ENCODE measurements at regions not wholly inside any gene's neighbourhood (a gene's known extent, or its start where the extent isn't known, plus 50 kb on each side); places are given as distances from the start of the nearest gene placed in this dataset.

DNA sequence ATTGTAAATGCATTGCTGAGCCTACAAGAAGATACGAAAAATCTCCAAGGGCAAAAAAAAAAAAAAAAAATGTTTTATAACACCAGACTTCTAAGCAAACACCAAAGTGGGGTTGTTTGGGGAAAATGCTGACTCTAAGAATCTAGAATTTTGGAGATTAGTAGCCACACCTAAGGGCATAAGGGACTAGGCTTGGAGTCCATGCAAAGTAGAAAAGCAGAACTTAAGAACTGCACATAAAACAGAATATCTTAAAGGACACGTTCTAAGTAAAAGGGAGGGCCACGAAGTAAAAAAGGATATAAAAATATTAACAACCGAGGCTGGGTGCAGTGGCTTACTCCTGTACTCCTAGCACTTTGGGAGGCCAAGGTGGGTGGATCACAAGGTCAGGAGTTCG, 269.8 kb upstream of the AUTS2 start:
- Histone ChIP-seq H3K27me3 (no peaks in the 10 kb centered on the region), H3K36me3 (no peaks in the 10 kb centered on the region), H3K4me1 (no peaks in the 10 kb centered on the region), H3K4me3 (no peak overlapping the region), H3K27ac (no peak overlapping the region), H3K9me3 (no peaks in the 10 kb centered on the region)
- intact Hi-C loops (cut with DNase I; ENCODE audit: low total_unique reads) = no loop called here
- DNase-seq = no peak
- TF ChIP-seq, protein P1, sequence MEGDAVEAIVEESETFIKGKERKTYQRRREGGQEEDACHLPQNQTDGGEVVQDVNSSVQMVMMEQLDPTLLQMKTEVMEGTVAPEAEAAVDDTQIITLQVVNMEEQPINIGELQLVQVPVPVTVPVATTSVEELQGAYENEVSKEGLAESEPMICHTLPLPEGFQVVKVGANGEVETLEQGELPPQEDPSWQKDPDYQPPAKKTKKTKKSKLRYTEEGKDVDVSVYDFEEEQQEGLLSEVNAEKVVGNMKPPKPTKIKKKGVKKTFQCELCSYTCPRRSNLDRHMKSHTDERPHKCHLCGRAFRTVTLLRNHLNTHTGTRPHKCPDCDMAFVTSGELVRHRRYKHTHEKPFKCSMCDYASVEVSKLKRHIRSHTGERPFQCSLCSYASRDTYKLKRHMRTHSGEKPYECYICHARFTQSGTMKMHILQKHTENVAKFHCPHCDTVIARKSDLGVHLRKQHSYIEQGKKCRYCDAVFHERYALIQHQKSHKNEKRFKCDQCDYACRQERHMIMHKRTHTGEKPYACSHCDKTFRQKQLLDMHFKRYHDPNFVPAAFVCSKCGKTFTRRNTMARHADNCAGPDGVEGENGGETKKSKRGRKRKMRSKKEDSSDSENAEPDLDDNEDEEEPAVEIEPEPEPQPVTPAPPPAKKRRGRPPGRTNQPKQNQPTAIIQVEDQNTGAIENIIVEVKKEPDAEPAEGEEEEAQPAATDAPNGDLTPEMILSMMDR (IDR thresholded peaks at IDR 0.05) = no peak

- no peak for DNase-seq
- intact Hi-C loops (cut with DNase I; ENCODE audit: low total_unique reads) = no loop called here
- Histone ChIP-seq H3K27ac (no peak overlapping the region), H3K4me3 (no peak overlapping the region), H3K36me3 (no peaks in the 10 kb centered on the region), H3K27me3 (peaks cover 0 to 13% of the 10 kb centered on the region in 2 donors), H3K9me3 (no peaks in the 10 kb centered on the region), H3K4me1 (no peaks in the 10 kb centered on the region)
- TF ChIP-seq, protein P1 (IDR thresholded peaks at IDR 0.05) = no peak
These were observed 263.6 kb upstream of the AUTS2 start for GRCh38 chr7:69334701-69335100.

- no peak overlapping the region for H3K4me3 ChIP-seq
- H3K27ac ChIP-seq = no peak overlapping the region
- no peaks in the 10 kb centered on the region for H3K4me1 ChIP-seq
- TF ChIP-seq, protein P1 (IDR thresholded peaks at IDR 0.05) = no peak
- intact Hi-C loops (cut with DNase I; ENCODE audit: low total_unique reads) = no loop called here
- H3K9me3 ChIP-seq = no peaks in the 10 kb centered on the region
- no peak for DNase-seq
- peaks cover 0 to 19% of the 10 kb centered on the region in 2 donors for H3K27me3 ChIP-seq
- no peaks in the 10 kb centered on the region for H3K36me3 ChIP-seq
These were observed 262.9 kb upstream of the AUTS2 start for GRCh38 chr7:69335331-69335730.

DNA sequence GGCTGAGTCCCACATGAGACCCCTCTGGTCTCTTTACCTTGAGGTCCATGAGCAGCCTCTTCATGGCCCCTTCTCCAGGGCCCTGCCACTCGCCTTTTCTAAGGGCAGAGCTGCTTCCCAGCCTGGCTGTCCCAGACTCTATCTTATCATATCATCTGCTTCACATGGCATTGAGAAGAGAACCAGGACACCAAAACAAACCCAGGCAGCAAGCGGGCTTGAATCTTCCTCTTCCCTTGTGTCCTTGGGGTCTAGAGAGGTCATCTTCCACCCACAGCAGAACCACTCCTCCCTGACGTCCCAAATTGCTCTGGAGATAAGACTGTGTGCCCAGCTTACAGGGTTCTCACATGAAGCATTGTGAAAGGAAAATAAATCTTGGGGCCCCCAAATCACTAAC, 261.3 kb upstream of the AUTS2 start:
- Histone ChIP-seq H3K36me3 (no peaks in the 10 kb centered on the region), H3K4me1 (no peaks in the 10 kb centered on the region), H3K9me3 (no peaks in the 10 kb centered on the region), H3K27ac (no peak overlapping the region), H3K27me3 (peaks cover 0 to 19% of the 10 kb centered on the region in 2 donors), H3K4me3 (no peak overlapping the region)
- no peak for DNase-seq
- TF ChIP-seq, protein P1 (IDR thresholded peaks at IDR 0.05) = no peak
- intact Hi-C loops (cut with DNase I; ENCODE audit: low total_unique reads) = no loop called here

- H3K4me3 ChIP-seq = no peak overlapping the region
- H3K27me3 ChIP-seq = peaks cover 0 to 19% of the 10 kb centered on the region in 2 donors
- DNase-seq = no peak
- TF ChIP-seq, protein P1 (IDR thresholded peaks at IDR 0.05) = no peak
- H3K4me1 ChIP-seq = no peaks in the 10 kb centered on the region
- intact Hi-C loops (cut with DNase I; ENCODE audit: low total_unique reads) = no loop called here
- H3K36me3 ChIP-seq = no peaks in the 10 kb centered on the region
- no peaks in the 10 kb centered on the region for H3K9me3 ChIP-seq
- H3K27ac ChIP-seq = no peak overlapping the region
These were observed 260.1 kb upstream of the AUTS2 start for GRCh38 chr7:69338144-69338543.

DNA sequence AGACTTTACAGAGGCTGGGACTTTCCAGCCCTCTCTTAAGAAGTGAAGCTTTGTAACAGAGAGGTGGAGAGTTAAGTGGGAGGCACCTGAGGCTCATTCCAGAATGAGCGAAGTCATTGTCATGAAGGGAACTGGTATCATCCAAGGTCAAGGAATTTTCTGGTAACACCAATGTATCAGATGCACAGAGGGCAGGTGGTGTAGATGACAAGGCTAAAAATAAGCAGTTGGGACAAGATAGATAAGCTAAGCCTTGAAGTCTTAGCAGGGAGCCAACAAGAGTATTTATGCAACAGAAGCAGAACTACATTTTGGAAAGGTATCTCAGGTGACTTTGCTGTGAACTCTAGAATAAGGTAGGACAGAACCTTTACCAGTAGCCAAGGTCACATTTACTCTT, 257.0 kb upstream of the AUTS2 start:
- H3K4me1 ChIP-seq = no peaks in the 10 kb centered on the region
- intact Hi-C loops (cut with DNase I; ENCODE audit: low total_unique reads) = no loop called here

More for the DNA sequence above, 257.0 kb upstream of the AUTS2 start:
- Histone ChIP-seq H3K4me3 (no peak overlapping the region), H3K27me3 (peaks cover 0 to 19% of the 10 kb centered on the region in 2 donors), H3K27ac (no peak overlapping the region), H3K36me3 (no peaks in the 10 kb centered on the region), H3K9me3 (peaks cover 0 to 6% (median 0%) of the 10 kb centered on the region in 3 donors)
- TF ChIP-seq, protein P1 (IDR thresholded peaks at IDR 0.05) = no peak
- DNase-seq = no peak
